NCI-H128 (cell line): ENCODE measurements at regions not wholly inside any gene's neighbourhood (a gene's known extent, or its start where the extent isn't known, plus 50 kb on each side); places are given as distances from the start of the nearest gene placed in this dataset.

Experiments used
- DNase-seq: peaks from one replicate; lab custom pipeline; 2025; ENCODE audit not compliant: unreplicated experiment; lab: John Stamatoyannopoulos, UW

DNA sequence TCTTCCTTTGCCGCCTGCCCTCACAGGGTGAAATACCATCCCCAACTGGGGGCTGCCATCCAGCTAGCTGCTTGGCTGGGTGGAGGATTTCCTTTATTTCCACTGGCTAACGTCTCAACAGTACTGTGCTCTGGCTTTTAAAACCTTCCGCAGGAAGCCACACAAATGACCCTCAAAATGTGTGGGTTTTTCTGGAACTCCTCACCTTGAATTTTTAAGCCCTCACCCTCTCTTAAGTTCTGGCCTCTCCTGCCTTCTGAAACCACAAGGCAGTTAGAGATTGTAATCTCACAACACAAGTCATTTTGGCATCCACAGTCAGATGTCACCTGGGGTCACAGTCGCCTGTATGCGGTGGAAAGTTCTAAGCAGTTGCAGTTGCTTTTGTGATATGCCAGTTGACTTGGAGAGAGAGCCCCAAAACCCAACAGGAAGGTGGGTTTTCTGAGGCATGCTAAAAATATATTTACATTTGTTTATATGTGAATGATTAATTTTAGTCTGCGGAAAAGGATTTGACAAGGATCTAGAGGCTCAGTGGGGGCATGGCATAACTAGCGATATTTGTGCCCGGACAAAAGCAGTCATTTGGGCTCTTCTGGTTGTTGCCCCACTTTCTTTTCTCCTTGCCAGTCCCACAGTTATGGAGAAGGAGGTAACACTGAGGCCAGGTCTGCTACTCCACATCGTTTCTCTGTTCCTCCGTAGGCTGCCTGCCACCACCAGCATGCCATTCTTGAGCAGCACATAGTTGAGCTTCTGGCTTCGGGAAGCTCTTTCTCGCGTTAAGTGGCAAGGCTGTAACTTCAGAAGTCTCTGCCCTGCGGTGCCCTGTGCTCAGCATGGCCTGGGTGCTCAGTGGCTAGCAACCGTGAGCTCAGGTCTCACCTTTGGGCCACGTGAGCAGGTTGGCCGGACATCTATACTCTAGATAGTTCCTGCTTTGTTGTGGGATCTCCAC, 335.3 kb downstream of the CD83 start:
- DNase-seq = no peak

DNA sequence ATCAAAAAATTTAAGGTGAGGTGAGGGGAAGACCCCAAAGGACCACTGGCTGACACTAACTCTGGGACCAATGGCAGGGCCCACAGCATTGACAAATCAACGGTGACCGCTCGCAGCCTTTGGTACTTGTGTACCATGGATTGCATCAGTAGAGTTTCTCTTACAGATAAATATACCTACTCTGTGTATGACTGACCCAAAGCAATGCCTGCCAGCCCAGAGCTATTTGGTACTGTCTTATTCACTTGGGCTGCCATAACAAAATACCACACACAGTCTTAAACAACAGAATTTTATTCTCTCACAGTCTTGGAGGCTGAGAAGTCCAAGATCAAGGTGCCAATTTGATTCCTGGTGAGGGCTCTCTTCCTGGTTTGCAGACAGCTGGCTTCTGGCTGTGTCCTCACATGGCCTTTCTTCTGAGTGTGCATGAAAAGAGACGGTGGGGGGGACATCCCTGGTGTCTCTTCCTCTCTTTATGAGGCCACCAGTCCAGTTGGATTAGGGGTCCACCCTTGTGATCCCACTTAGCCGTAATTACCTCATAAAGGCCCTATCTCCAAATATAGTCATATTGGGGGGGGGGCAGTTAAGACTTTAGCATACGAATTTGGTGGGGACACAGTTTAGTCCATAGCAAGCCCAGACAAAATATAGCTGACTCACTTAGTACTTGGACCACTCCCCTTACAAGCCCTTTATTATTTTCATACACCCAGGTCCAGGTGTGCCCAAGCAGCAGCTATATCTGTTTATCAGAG, 336.3 kb downstream of the CD83 start:
- no peak for DNase-seq

DNA sequence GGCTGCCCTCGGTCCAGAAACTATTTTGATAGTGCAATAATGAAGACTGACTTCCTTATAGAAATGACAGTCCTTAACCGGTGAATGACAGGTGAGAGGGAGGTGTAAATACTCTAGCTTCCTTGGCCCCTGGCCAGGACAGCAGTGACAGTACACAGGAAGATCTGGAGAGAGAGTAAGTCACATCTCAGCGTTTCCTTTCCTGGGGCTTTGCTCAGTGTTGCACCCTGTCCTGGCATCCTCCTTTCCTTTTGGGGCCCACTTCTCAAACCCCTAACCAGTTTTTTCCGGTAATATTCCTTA, 336.9 kb downstream of the CD83 start:
- DNase-seq = no peak

DNA sequence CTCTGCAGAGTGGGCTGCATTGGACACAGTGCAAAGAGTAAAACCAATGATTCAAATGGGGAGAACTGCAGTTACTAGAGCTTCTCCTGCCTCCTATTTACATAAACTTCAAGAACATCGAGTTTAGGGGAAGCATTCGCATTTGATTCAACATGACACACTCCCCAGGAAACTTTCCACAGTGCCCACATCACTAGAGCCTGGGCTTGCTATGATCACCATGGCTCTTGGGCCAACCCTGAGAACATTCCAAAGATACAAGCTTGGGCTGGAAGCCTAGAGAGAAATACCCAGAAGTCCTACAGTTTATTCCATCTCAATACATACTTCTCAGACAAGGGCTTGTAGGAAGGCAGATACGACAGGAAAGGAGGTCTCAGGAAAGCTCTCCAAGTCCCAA, 337.9 kb downstream of the CD83 start:
- no peak for DNase-seq

DNA sequence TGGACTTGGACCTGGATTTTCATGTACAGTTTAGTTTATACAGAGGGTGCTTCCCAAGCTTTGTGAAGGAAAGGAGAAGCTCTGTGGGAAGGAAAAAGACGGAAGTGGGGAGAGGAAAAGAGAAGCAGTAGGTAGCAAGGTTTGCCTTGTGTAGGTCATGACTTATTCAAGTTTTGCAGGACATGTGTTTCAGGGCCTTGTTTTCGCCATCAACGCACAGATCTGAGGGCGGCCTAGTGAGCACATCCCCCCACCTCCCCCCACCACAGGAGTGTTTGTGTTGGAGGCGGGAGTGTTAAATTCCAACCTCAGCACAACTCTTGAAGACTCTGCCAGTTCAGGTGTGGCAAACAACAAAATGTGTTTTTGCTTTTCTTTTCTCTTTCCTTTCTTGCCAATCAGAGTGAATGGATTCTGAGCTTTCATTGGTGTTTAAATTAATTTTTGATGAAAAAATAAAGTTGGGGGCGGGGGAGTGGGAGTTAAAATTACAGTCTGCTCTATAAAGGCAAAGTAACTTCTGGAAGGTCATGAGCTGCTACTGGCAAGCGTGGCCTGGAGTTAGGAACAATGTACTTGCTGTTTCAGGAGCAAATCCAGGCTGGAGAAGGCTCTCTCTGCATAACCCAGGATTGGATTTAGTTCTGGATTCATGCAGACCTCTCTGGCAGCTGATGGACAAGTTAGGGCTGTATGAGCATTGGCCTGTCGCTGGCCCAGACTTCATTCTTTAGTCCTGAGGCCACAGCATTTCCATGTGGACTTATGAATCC, 338.5 kb downstream of the CD83 start:
- DNase-seq = no peak

DNA sequence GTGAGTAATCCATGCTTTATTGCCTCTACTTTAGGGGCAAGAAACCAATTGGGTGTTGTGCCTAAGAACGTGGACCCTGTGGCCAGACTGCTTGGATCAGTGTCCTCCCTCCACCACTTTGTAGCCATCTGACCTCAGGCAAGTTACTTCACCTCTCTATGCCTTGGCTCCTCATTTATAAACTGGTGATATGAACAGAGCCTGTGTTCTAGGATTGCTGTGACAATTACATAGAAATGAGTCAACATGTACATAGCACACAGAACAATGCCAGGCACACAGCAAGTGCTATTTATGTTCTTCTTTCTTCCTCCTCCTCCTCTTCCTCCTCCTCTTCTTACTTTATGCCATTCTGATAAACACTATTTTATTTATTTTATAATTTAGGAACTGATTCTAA, 339.4 kb downstream of the CD83 start:
- no peak for DNase-seq

DNA sequence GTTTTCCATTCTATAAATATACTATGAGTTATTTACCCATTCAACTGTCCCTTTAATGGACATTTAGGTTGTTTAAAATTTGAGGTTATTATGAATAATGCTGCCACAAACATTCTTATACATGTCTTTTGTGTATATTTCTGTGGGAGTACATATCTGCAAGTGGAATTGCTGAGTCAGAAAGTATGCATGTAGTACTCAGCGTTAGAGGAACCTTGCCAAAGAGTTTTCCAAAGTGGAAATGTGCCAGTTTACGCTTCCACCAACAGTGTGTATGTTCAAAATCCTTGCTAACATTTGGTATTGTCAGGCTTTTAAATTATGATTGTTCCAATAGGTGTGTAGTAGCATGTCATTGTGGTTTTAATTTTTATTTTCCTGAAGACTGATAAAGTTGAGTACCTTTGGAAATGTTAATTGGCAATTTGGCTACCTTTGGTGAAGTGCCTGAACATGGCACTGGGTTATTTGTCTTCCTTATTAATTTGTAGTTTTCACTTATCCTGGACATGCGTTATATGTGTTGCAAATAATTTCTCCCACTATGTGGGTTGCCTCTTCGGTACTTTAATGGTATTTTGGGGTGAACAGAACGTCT, 341.2 kb downstream of the CD83 start:
- DNase-seq = no peak

DNA sequence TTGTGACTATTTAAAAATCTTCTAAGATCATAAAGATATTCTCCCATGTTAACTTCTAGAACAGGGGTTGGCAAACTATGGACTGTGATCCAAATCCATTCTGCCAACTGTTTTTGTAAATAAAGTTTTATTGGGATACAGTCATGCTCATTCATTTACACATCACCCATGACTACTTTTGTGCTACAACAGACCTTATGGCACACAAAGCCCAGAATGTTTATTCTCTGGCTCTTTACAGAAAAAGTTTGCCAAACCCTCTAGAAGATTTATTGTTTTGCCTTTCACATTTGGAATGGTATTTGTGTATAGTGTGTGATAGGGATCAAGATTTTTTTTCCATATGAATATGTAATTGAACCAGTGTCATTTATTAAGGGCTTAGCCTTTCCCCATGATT, 341.7 kb downstream of the CD83 start:
- no peak for DNase-seq

DNA sequence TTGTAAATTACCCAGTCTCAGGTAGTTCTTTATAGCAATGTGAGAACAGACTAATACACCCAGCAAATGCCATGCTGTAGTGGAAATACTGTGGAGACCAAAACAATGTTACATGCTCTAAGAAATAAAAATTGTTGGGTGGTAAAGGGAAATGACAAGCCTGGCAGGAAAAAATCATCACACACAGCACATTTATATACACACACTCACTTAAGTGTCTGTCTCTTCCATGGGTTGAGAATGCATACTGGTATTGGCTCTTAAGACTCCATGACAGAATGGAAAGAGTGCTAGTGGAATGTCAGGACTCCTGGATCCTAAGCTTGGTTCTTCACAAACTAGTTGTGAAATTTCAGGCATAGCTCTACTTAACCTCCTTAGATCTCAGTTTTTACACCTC, 343.0 kb downstream of the CD83 start:
- DNase-seq = no peak

DNA sequence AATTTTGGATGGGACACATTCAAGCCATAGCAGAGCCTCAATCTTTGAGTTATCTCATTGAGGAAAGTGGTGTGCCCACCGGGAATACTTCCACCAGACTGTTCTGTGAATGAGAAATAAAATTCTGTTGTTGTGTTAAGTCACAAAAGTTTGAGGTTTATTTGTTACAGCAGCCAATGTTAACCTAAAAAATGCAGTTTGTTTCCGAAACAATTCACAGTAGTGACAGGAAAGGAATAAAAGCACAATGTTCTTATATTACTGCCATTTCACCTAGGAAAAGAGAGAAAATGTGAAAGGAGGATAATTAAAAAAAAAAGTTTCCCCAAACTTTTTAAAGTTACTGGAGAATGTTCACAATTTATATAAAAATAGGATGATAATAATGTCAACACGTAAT, 344.6 kb downstream of the CD83 start:
- no peak for DNase-seq

DNA sequence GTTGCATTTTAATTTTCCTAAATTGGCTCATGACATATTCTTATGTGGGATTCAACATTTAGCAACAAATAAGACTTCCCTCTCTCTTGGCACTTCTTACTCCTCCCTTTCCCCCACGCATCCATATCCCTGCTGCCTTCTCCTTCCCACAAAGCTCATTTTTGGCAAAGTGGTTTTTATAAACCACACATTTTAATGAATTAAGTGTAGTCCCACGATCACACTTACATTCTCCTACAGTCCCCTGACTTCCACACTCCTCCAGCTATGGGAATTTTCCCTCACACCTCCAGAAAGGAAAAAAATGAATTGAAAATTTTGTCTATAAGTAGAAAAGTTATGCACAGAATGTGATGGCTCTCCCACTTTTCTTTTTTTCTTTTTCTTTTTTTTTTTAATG, 345.0 kb downstream of the CD83 start:
- no peak for DNase-seq

DNA sequence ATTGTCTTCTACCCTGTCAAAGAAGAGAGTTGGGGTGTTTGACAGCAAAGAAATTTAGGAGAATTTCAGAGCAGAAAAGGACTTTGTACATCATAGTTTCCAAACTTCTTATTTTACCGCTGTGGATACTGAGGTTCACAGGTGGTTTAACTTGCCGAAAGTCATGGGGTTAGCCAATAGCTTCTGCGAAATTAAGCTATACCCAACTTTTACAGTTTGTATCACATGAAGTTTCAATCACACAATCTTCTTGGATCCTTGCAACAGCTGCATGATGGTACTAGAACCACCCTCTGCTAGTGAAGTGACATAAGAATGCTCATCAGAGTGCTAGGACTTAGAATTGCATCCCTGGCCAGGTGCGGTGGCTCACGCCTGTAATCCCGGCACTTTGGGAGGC, 345.5 kb downstream of the CD83 start:
- no peak for DNase-seq

DNA sequence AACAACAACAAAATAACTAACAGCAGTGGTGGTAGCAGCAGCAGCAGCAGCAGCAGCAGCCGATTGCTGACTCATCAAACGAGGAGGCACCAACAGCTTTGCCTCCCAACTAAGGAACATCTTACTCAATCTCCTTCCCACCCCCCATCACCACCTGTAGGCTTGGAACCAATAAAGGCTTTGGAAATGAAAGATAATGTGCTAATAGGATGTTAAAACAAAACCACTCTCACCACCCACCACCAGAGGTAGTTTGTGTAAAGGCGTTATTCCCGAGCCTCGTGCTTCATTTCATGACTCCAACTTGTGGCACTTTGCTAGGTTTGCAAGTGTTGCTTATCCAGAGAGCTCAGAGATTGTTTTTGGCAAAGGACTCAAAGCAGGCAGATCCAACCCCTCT, 346.5 kb downstream of the CD83 start:
- no peak for DNase-seq

DNA sequence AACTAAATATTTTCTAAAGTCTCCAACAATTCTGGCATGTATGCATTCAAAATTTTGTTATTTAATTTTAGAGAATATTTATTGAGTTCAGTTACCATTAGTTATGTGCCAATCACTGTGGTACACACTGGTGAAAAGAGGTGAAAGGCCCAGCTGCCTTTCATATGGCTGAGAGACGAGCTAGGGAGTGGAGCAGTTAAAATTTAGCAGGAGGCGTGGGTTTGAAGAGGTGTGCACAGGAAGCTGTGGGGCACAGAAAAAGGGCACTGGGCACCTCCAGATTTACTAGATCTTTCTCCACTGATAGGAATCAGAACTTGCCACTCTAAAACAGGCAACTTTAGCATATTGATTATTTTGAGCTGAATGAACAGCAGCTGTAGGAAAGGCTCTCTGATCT, 347.1 kb downstream of the CD83 start:
- no peak for DNase-seq

DNA sequence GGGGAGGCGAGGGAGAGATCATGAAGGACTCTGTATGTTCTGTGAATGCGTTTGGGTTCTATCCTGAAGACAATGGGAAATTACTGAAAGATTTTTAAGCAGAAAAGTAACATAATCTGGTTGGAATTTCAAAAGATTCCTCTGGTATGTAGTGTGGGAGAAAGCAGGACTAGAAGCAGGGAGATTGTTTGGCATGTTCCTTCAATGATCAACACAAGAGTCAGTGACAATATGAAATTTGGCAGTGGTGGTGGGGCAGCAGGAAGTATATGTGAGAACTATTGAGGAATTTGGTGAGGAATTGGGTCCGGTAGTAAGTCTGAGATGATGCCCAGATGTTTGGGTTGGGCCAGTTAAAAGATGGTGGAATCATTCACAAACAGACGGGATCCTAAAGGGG, 348.7 kb downstream of the CD83 start:
- DNase-seq = no peak

DNA sequence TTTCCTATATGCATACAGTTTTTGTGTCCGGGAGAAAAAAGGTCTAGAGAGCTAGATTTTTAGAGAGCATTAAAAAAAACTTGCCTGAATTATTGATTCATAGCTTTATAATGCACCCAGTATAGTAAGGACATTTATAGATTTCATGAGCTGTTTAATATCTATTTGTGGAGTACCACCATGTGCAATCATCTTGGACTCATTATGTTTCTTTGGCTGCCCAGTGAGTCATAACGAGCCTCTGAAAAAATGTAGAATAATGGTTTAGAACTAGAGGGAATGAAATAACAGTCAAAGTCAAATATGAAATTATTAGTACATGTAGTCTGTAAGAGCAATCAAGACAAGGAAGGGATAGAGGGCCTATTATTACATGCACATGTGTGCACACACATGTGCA, 350.0 kb downstream of the CD83 start:
- no peak for DNase-seq

DNA sequence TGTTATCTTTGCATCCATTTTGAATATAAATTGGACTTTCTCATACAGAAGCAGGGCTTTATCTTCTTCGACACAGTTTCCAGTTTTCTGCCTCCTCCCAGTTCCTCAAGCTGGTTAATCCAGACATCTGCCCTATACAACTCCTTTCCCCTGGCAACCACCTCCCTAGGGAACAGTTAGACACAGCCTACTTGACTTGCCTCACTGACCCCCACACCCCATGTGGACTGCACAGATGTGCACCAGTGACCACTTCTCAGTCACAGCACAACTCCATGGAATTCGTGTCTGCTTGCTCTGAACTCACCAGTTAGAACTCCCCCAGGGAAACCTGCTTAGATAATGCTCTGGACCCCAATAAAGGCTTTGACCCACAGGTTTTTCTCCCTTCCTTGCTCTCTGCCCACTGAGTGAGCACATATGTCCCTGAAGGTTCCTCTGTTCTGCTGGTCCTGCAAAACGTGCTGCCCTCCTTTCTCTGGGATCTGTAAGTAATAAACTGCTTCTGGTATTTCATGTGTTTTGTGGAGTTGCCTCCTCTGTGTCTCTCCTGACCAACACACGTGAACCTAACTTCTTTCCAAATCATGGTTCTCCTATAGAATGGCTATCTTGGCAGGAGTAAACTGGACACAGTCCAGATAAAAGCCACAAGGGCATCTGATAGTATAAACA, 351.2 kb downstream of the CD83 start:
- no peak for DNase-seq

DNA sequence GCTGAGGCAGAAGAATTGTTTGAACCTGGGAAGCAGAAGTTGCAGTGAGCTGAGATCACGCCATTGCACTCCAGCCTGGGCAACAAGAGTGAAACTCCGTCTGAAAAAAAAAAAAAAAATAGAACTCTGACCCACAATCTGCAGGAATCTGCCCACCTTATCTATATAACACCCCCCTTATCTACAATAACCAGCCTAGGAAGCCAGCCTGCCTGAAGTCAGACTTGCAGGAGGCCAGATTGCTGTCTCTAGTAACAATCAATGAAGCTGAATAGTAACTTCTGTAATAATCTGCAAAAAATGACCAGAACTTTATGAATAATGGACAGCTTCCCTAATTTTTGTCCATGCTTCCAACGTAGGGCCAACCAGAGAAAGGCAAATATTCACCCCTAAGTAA, 352.5 kb downstream of the CD83 start:
- DNase-seq = no peak

DNA sequence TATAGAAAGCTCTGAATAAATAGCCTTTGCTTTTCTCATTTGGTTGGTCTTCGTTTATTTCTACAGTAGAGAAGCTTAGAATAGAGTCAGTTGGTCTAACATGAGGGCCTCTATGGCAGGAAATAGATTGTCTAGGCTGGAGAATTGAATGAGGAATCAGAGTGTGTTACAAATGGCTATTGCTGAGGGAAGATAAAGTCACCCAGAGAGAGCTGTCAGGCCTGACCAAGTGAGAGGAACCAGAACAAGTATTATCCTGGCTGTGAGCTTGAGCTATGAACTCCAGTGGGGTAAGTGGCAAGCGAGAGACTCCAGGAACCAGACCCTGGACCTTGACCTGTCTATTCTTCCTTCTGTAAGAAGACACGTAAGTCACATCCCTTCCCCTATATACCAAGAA, 353.1 kb downstream of the CD83 start:
- no peak for DNase-seq

DNA sequence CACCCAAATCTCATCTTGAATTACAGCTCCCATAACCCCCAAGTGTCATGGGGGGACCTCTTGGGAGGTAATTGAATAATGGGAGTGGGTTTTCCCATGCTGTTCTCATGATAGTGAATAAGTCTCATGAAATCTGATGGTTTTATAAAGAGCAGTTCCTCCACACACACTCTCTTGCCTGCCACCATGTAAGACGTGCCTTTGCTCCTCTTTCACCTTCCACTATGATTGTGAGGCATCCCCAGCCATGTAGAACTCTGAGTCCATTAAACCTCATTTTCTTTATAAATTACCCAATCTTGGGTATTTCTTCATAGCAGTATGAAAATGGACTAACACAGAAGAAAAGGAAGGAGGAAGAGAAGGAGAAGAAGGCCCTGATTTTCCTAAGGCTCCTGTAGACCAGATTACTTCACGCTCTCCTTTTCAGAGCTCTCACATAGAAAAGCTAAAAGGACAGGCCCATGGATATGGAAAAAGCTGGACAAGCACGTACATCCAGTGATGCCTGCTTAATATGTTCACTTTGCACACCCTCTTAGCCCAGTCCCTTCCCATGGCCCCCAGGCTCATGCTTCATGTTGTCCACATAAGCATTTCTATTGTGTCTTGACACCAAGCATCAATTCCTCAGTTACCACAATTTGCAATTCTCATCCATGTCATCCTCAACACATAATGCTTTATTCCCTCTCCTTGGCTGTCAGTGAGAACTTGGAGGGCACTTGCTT, 354.8 kb downstream of the CD83 start:
- DNase-seq = no peak
